ENCODE measurements at regions not wholly inside any gene's neighbourhood (a gene's known extent, or its start where the extent isn't known, plus 50 kb on each side); places are given as distances from the start of the nearest gene placed in this dataset.
A peak's percentile ranks its signal among the peaks of the same experiment; 100 is the strongest.

DNA sequence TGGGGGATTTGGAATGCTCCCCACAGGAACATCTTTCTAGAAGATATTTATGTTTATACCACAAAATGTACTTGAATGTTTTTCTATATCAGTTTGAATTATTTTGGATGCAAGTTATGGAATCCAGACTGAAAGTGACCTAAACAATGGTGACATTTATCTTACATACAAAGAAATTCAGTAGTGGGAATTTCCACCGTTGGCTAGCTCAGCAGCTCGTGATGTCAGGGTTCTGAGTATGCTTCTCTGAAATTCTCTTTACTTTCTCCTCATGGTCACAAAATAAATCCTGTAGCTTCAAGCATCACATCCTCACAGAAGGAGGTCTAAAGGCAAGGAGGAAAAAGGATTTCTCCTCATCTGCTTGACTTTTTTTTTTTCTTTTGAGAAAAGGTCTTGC, 105.3 kb downstream of the AKAIN1 start:
- DNase-seq (ENCODE audit: low read depth, low spot score), result no peak
- TF ChIP-seq, protein P1, sequence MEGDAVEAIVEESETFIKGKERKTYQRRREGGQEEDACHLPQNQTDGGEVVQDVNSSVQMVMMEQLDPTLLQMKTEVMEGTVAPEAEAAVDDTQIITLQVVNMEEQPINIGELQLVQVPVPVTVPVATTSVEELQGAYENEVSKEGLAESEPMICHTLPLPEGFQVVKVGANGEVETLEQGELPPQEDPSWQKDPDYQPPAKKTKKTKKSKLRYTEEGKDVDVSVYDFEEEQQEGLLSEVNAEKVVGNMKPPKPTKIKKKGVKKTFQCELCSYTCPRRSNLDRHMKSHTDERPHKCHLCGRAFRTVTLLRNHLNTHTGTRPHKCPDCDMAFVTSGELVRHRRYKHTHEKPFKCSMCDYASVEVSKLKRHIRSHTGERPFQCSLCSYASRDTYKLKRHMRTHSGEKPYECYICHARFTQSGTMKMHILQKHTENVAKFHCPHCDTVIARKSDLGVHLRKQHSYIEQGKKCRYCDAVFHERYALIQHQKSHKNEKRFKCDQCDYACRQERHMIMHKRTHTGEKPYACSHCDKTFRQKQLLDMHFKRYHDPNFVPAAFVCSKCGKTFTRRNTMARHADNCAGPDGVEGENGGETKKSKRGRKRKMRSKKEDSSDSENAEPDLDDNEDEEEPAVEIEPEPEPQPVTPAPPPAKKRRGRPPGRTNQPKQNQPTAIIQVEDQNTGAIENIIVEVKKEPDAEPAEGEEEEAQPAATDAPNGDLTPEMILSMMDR (IDR thresholded peaks at IDR 0.05; ENCODE audit: insufficient read depth, low read length, missing control alignments), result no peak
- H3K4me3 ChIP-seq (ENCODE audit: low read depth, low read length), result no peak overlapping the region
- ChIA-PET CTCF (no interaction called here), POLR2A (no interaction called here)

DNA sequence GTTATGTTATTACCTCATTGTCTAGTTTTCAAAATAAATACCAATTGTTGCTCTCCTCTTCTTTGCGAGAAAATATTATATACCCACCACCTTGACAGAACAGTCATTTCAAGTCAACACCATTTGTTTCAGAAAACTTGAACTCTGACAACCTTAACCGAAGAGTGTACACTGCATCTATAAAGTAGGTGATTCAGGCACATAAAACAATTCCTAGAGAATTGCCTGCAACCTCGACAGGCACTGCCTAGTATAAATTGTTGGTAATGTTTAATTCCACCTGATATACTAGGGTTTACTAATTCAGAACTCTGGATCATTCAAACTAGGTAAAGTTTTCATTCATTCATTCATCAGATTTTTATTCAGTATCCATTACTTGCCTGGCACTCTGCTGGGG, 121.8 kb downstream of the AKAIN1 start:
- TF ChIP-seq, protein P1 (IDR thresholded peaks at IDR 0.05; ENCODE audit: insufficient read depth, low read length, missing control alignments), result no peak
- ChIA-PET CTCF (no interaction called here), POLR2A (no interaction called here)
- no peak for DNase-seq (ENCODE audit: low read depth, low spot score)
- no peak overlapping the region for H3K4me3 ChIP-seq (ENCODE audit: low read depth, low read length)

DNA sequence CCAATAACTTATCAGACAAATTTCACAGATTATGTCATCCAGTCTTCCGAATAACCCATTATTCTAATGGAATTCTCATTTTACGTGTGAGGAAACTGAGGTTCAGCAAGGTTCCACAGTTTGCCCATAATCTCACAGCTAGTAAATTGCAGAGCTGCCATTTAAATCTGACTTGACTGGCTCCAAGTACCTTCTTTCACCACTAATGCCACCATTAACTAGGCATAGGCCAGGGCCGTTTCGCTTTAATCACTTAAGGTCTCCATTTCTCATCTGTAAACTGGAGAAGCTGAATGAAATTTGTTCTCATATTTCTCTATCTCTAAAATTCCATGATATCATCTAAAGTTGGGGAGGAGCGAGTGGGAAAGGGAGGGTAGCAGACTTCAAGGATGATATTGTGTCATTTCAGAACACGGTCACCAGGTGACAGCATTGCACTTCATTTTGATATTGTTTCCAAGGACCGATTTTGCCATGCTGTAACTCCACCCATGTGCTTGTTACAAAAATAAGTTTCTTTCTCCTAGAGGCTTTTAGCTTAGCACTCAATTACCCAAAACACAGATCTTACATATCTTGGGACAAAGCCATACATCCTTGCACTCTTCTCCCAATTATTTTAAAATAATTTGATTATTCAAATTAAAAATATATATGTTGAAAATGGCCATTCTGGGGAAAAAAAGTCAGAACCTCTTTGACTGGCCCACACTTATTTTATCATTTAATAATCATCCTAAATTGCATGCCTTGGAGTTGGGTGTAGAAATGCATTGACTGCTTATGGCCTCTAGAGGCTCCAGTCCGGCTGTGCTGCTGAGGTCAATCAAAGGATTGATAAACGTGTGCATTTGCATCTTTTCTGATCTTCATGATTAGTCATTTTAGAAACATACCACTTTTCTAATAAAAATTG, 123.8 kb downstream of the AKAIN1 start:
- no peak for DNase-seq (ENCODE audit: low read depth, low spot score)
- POLR2A ChIA-PET, result no interaction called here
- CTCF ChIA-PET, result interaction anchor here (0.8 to 1.4 kb wide), 2 partner anchors 13 to 1812 kb away, joined by 3 read pairs; no protein-coding TSS in a partner anchor

DNA sequence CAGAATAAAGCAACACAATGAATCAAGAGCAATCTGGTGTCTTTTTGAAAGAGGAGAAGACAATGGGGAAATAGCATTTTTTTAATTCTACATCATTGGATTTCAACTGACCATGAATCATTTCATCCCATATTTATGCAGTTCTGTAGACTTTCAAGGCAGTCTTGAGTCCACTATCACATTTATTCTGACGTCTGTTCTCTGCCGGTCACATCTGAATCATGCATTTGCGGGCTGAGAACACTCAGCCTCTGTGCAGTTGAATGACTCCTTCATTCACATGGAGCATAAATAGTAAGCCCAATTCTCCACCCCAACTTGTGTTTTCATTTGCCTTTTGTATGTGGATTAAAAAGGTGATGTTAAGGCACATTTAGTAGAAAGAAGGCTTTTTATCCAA, 128.2 kb downstream of the AKAIN1 start:
- TF ChIP-seq, protein P1 (IDR thresholded peaks at IDR 0.05; ENCODE audit: insufficient read depth, low read length, missing control alignments), result no peak
- POLR2A ChIA-PET, result no interaction called here
- no peak overlapping the region for H3K4me3 ChIP-seq (ENCODE audit: low read depth, low read length)
- DNase-seq (ENCODE audit: low read depth, low spot score), result no peak
- CTCF ChIA-PET, result interaction anchor here (3.0 kb wide), 1 partner anchor 11 kb away, joined by 12 read pairs; no protein-coding TSS in a partner anchor

More for the DNA sequence above, 123.8 kb downstream of the AKAIN1 start:
- H3K4me3 ChIP-seq (ENCODE audit: low read depth, low read length), result no peak overlapping the region
- TF ChIP-seq, protein P1 (IDR thresholded peaks at IDR 0.05; ENCODE audit: insufficient read depth, low read length, missing control alignments), result peak; percentile 10

DNA sequence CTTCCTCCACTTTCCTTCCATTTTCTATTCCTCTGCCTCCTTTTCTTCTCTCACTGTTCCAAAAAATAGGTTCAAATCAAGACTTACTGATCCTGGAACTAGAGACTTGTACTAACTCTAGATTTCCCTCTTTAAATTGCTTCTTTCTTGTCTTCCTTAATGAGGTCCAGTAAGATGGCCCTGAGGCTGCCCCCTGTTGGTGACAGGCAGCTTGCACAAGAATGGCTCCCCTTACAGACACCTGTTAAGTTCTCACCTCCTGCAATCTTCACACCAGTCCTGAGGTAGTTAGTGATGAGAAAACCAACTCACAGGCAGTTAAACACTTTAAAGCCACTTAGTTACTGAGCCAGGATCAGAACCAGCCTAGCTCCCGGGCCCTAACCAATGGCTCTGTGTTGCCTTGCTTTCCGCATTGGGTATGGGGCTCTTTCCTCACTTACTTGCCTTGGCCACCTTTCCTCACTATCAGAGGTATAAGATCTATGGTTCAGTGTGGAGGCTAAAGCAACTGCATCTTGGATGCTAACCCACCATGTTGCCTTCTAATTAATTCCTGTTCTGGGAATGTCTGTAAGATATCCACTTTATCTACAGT, 130.6 kb downstream of the AKAIN1 start:
- ChIA-PET POLR2A (no interaction called here), CTCF (no interaction called here)
- no peak overlapping the region for H3K4me3 ChIP-seq (ENCODE audit: low read depth, low read length)
- TF ChIP-seq, protein P1 (IDR thresholded peaks at IDR 0.05; ENCODE audit: insufficient read depth, low read length, missing control alignments), result no peak
- DNase-seq (ENCODE audit: low read depth, low spot score), result no peak

DNA sequence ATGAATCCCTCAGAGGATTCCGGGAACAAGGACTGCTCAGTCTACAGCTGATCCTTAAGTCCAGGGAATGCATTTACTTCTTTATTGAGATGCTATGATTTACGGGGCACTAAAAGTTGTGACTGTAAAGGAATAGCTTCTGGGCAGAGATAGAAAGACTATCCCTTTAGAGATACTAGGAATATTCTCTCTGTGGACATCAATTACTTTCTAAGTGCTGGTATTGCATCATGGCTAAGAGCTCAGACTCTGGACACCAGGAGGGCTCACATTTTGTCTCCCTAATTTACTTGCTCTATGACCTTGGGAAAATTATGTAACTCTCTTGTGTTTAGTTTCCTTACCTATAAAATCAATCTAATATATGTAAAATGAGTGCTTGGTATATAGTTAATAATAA, 131.4 kb downstream of the AKAIN1 start:
- DNase-seq (ENCODE audit: low read depth, low spot score), result no peak
- ChIA-PET CTCF (no interaction called here), POLR2A (no interaction called here)
- TF ChIP-seq, protein P1 (IDR thresholded peaks at IDR 0.05; ENCODE audit: insufficient read depth, low read length, missing control alignments), result no peak
- no peak overlapping the region for H3K4me3 ChIP-seq (ENCODE audit: low read depth, low read length)
